Peyer's patch (tissue), 4 donors: ENCODE measurements at regions not wholly inside any gene's neighbourhood (a gene's known extent, or its start where the extent isn't known, plus 50 kb on each side); places are given as distances from the start of the nearest gene placed in this dataset.

ENCODE experiments used
- DNase-seq, 3 donors: peaks; one replicate each; pipeline ENCODE4 v3.0.0-alpha.2; 2017 to 2019
- H3K27ac ChIP-seq, 4 donors: fragments of 200-600 bp; sonication (generic); one replicate each; pipeline ENCODE4 v1.5.1; 2016 to 2019
- H3K27me3 ChIP-seq, 2 donors: fragments of 200-600 bp; sonication (generic); one replicate each; pipeline ENCODE4 v1.5.1; 2019
- H3K36me3 ChIP-seq, 3 donors: fragments of 200-600 bp; sonication (generic); one replicate each; pipeline ENCODE4 v1.5.1; 2016 to 2019
- H3K4me1 ChIP-seq, 4 donors: fragments of 200-600 bp; sonication (generic); one replicate each; pipeline ENCODE4 v1.5.1; 2016 to 2019
- H3K4me3 ChIP-seq, 4 donors: fragments of 200-600 bp; sonication (generic); 1 replicate in 3 of 4; 2 replicates in 1 of 4; pipeline ENCODE4 v1.5.1; 2016 to 2019; ENCODE audit warnings: mild to moderate bottlenecking in 1 of 4
- H3K9me3 ChIP-seq, 4 donors: fragments of 200-600 bp; sonication (generic); one replicate each; pipeline ENCODE4 v1.5.1; 2016 to 2019; ENCODE audit warnings: mild to moderate bottlenecking in 1 of 4
- CTCF ChIP-seq, 6 experiments: fragments of 450-650 bp in 4 of 6; fragments of 200-600 bp in 2 of 6; sonication (generic) in 1 of 6; IDR thresholded peaks; one replicate each; pipeline ENCODE4 v1.5.1; 2017 to 2019; ENCODE audit warnings: antibody characterized with exemption in 6 of 6, mild to moderate bottlenecking in 3 of 6, moderate library complexity in 1 of 6
- POLR2A ChIP-seq, 2 donors: fragments of 450-650 bp; IDR thresholded peaks; one replicate each; pipeline ENCODE4 v1.5.1; 2017; ENCODE audit warnings: antibody characterized with exemption in 2 of 2, mild to moderate bottlenecking in 2 of 2, moderate library complexity in 2 of 2

GRCh38 chr1:5690898-5691297 lies 301.3 kb downstream of the NPHP4 start:
- H3K9me3 ChIP-seq = no peaks in the 10 kb centered on the region
- no peaks in the 10 kb centered on the region for H3K27me3 ChIP-seq
- H3K36me3 ChIP-seq = no peaks in the 10 kb centered on the region
- H3K27ac ChIP-seq = no peak overlapping the region
- no peak for DNase-seq
- no peaks in the 10 kb centered on the region for H3K4me1 ChIP-seq
- no peak for TF ChIP-seq CTCF (IDR thresholded peaks at IDR 0.05)
- no peak for TF ChIP-seq POLR2A (IDR thresholded peaks at IDR 0.05)
- no peak overlapping the region for H3K4me3 ChIP-seq

- Histone ChIP-seq H3K9me3 (no peaks in the 10 kb centered on the region), H3K36me3 (no peaks in the 10 kb centered on the region), H3K27ac (no peak overlapping the region), H3K27me3 (no peaks in the 10 kb centered on the region), H3K4me3 (no peak overlapping the region), H3K4me1 (no peaks in the 10 kb centered on the region)
- DNase-seq = no peak
- TF ChIP-seq CTCF (IDR thresholded peaks at IDR 0.05) (no peak), POLR2A (IDR thresholded peaks at IDR 0.05) (no peak)
Measured at GRCh38 chr1:5690291-5690690, 301.9 kb downstream of the NPHP4 start.

GRCh38 chr1:5688081-5689077 lies 303.8 kb downstream of the NPHP4 start:
- DNase-seq = peak in 2 of 3 donors; percentile 57 to 73
- TF ChIP-seq POLR2A (IDR thresholded peaks at IDR 0.05) (no peak), CTCF (IDR thresholded peaks at IDR 0.05) (no peak)
- no peaks in the 10 kb centered on the region for H3K9me3 ChIP-seq
- H3K27me3 ChIP-seq = no peaks in the 10 kb centered on the region
- H3K27ac ChIP-seq = peak overlapping the region in 1 of 4 donors; percentile 39
- no peaks in the 10 kb centered on the region for H3K36me3 ChIP-seq
- H3K4me1 ChIP-seq = no peaks in the 10 kb centered on the region
- H3K4me3 ChIP-seq = no peak overlapping the region

GRCh38 chr1:5686925-5687706 lies 305.1 kb downstream of the NPHP4 start:
- H3K4me1 ChIP-seq = no peaks in the 10 kb centered on the region
- H3K27me3 ChIP-seq = no peaks in the 10 kb centered on the region
- no peaks in the 10 kb centered on the region for H3K9me3 ChIP-seq
- H3K36me3 ChIP-seq = no peaks in the 10 kb centered on the region
- no peak overlapping the region for H3K4me3 ChIP-seq
- no peak for TF ChIP-seq POLR2A (IDR thresholded peaks at IDR 0.05)
- TF ChIP-seq CTCF (IDR thresholded peaks at IDR 0.05) = no peak
- DNase-seq = no peak
- no peak overlapping the region for H3K27ac ChIP-seq

GRCh38 chr1:5686195-5686594 lies 306.0 kb downstream of the NPHP4 start:
- TF ChIP-seq POLR2A (IDR thresholded peaks at IDR 0.05) (no peak), CTCF (IDR thresholded peaks at IDR 0.05) (no peak)
- H3K27ac ChIP-seq = no peak overlapping the region
- DNase-seq = no peak

More at GRCh38 chr1:5686195-5686594, 306.0 kb downstream of the NPHP4 start:
- H3K27me3 ChIP-seq = no peaks in the 10 kb centered on the region
- H3K36me3 ChIP-seq = no peaks in the 10 kb centered on the region
- no peaks in the 10 kb centered on the region for H3K9me3 ChIP-seq
- H3K4me1 ChIP-seq = no peaks in the 10 kb centered on the region
- H3K4me3 ChIP-seq = no peak overlapping the region
